ENCODE measurements at regions not wholly inside any gene's neighbourhood (a gene's known extent, or its start where the extent isn't known, plus 50 kb on each side); places are given as distances from the start of the nearest gene placed in this dataset.

DNA sequence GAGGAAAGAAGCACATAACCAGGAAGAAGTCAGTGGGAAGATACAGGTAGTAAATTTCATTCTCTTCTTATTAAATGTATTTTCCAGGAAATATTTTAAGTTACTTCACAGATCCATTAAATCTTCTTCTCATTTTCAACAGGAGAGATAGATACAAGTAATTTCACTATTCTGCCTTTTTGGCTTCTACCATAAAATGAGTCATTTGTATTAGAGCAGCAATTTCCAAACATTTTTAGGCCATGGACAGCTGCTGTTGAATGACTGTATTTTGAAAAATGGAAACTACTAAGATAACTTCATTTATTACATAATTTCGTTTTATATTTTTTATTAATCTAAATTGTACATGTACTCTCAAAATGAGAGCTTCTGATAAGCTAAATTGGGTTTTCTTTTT is 809.6 kb upstream of the API5 start:
- no peak for DNase-seq

DNA sequence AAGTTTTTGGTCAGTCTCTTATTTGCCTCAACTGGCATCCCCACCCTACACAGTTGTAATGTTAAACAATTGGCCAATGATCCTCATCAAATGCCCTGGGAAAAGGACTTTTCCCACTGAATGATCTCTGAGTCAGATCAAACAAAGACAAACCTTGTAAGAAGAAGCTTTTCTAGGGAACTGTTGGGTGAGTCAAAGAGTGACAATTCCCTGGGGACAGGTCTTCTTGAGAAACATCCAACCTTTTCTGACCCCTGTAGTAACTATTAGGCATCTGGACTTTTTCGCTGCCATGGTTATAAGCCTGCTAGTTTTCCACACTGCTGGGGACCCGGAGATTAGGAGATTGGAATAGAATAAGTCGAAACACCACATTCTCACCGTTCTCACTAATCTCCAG is 789.8 kb upstream of the API5 start:
- no peak for DNase-seq

GRCh38 chr11:42524534-42525227 is 787.1 kb upstream of the API5 start:
- DNase-seq, result peak; percentile 63

DNA sequence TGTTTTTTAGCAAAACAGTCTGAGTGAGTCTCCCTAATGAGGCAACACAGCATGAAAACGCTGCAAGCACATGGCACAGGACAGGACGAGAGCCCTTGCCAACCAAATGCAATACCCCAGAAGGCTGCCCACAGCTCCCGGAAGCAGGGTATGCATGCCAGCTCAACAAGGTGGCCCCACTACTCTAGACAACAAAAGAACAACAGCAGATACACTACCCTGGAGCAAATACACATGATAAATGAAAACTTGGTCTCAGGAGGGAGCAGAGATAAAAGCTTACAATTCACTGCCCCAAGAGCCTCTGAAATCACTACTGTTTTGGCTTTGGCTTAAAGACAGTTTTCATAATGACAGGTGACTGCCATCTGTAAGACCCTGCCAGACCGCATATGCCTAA is 785.4 kb upstream of the API5 start:
- DNase-seq, result no peak

DNA sequence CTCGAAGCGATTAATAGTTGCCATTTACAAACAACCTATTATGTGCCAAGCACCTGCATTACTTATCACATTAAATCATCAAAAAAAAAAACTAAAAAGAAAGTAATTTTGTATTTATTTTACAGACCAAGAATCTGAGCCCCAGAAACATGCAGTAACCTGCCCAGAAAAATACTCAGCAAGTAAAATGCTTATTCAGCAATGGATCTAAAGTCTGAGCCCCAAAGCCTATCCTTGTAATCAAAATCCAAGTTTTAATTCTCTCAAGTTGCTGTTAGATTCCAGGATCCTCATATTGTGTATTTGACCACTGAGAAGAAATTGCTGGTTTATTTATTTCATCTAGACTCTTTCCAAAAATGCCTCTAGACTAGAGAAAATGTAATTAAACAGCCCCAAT is 783.3 kb upstream of the API5 start:
- DNase-seq, result no peak

- peak; percentile 19 for DNase-seq
Measured at GRCh38 chr11:42528911-42529310, 782.9 kb upstream of the API5 start.

DNA sequence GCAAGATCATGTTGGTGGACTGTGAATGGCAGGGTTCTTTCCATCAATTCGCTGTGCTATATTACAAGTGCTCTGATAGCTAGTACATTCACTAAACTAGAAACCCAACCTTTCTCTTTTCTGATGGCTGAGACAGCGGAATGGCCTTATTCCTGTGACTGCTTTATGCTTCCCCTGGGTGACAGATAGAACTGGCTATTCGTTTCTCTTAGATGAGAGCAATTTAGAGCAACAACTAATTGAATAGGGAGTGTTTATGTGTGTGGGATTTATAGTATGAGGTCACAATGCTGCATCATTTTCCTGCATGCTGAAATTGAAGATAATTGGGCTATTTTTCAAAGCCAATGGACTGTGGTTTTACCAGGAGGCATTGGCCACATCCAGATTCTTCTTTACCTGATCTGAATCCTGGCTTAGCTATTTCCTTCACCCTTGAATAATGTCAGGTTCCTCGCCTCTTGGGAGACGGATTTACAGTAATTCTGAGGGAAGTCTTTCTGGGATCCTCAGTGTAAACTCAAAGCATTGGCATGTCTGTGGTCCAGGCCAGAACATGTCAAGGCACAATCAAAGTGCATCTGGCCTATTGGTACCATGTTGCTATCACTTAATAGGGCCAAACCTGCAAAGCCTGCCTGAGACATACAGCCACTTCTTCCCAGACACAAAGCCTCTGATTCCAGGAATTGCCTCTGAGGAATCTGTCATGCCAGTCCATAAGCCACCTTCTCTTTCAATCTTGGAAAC is 775.0 kb upstream of the API5 start:
- DNase-seq, result no peak

DNA sequence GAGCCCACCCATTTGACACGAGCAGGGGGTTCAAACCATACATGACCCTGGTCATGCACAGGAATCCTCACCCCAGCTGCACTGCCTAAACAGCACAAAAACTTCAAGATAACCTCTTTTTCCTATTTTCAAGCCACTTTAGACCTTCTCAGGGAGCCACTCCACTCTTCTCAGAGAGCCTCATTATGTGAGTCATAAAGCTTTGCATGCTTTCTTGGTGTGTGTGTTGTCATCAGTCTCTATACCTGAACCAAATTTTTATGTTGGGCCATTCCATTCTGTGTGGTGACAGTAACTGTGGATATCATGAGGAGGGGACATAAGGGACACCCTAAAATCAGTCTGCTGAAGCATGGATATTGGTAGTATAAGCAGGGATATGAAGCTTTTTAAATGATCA is 769.5 kb upstream of the API5 start:
- no peak for DNase-seq

GRCh38 chr11:42543844-42544419 is 767.9 kb upstream of the API5 start:
- DNase-seq, result no peak

DNA sequence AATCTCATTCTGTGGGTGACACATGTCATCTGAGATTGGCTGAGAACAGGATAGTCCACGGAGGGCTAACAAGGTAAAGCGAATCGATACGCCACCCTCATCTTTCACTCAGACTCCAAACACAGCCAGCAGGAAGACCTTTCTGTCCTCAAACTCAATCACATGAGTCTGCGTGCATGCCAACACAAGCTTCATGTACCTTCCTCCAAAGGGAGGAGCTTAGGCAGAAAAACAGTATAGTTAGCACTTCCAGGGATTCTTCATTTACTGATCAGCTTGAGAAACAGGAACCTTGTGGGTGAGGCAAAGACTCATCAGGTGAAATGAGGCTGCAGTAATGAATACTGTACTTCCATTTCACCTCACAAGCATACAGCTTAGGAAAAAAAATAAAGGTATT is 767.1 kb upstream of the API5 start:
- DNase-seq, result no peak

GRCh38 chr11:42545954-42546353 is 765.8 kb upstream of the API5 start:
- DNase-seq, result no peak

DNA sequence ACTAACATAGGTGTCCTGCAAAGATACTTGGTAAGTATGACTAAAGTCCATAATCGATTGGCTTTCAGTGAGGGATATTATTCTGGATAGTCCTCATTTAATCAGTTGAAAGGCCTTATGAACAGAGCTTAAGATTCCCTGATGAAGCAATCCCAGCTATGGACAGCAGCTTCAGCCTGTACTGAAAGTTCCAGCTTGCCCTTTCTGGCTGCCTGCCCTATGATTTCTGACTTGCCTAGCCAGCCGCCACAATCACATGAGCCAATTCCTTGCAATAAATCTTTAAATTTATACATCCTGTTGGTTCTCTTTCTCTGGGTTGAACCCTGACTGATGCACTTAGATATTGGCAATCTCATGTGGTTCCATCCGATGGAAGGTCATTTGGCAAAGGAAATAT is 759.0 kb upstream of the API5 start:
- DNase-seq, result no peak

DNA sequence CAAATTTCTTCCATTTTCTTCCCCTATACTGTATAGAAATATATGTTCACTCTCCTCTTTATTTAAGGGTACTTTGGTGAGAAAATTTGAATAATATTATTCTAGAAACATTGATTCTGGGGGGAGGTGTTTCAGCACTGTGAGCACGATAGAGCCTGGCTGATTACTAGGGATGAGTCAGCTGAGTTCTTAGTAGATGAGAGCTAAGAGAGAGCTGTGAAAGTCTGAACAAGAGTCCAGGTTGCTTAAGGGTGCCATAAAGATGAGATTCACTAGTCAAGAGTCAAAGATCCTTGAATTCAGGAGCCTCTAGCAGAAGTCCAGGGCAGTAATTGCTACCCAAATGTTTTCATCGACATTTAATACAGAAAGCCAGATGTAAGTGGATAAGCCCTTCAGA is 756.6 kb upstream of the API5 start:
- DNase-seq, result no peak

DNA sequence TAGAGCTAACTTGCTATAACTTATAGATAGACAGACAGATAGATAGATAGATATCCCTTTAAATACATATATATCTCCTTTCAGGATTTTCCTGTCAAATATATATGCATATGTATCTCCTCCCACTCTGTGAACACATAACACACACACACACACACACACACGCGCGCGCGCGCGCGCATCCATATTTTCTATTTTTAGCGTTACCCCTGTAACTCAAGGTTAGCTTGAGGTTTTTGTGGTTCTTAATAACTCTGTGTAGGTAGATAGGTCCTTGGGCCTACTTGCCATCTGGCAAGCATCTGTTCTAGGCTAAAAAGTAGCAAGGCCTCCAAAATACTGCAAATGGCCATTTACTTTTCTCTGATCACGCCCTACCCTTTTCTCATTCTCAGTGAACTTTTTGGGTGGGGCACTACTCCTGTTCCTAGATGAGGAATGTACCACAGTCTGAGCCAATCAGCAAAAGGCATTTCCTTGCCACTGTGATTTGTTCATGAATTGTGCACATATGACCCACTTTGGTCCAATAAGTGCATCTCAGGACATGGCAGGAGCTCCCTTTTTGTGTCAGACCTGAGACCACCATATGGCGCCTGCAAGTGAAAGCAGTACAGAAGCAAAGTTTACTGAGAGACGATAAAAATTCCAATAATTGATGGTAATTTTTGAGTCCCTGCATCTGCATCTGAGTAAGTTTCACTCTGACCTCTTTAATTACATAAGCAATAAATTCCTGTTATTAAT is 740.5 kb upstream of the API5 start:
- DNase-seq, result peak; percentile 4

DNA sequence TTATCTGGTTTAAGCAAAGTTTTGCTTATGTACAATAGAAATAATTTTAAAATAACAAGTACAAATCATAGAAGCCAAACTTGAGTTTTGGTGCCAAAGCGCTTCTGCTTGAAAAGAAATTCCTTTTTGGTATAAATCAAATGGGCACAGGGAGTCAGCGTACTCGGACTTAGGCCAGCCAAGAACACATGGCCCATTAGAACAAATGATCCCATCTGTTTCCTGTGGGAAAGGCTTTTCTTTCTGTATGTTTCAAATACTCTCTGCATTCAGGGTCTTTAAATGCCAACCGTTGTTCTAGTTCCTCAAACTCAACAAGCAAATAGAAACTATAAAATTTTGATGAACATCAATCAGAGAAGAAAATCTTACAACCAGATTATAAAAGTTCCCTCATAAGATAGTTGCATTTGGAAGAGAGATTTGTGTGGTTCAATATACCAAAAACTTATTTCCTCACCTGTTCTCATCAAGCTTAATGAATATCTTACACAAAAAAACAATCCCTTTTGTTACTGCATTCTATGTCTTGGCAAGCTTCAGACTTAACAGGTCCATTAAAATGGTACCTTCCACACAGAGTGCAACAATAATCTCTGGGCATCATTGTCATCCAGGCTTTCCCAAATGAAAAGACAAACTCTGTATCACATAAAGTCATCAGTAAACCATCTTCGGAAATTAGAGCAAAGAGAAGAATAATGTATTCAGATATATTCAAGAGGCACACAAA is 739.8 kb upstream of the API5 start:
- no peak for DNase-seq

- DNase-seq, result no peak
Measured at GRCh38 chr11:42576318-42576717, 735.5 kb upstream of the API5 start.

DNA sequence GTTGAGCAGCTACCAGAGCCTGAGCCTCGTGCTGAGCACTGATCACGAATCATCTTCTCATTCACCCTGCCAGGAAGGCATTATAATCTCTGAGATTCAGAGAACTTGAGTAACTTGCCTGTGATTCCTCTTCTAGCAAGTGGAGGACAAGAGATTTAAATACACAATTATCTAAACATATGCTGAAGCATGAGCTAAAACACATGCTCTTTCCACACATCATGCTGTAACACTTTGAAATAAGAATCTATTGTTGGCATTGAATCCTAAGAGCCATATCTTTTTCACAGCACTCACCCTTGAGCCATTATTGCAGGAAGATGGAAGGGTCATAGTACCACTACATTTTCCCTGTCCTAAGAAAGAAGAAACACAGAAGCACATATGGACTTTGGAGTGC is 722.5 kb upstream of the API5 start:
- DNase-seq, result no peak

- no peak for DNase-seq
Measured at GRCh38 chr11:42591841-42592240, 720.0 kb upstream of the API5 start.

- no peak for DNase-seq
Measured at GRCh38 chr11:42593441-42593840, 718.4 kb upstream of the API5 start.

GRCh38 chr11:42595876-42596275 is 715.9 kb upstream of the API5 start:
- DNase-seq, result no peak

DNA sequence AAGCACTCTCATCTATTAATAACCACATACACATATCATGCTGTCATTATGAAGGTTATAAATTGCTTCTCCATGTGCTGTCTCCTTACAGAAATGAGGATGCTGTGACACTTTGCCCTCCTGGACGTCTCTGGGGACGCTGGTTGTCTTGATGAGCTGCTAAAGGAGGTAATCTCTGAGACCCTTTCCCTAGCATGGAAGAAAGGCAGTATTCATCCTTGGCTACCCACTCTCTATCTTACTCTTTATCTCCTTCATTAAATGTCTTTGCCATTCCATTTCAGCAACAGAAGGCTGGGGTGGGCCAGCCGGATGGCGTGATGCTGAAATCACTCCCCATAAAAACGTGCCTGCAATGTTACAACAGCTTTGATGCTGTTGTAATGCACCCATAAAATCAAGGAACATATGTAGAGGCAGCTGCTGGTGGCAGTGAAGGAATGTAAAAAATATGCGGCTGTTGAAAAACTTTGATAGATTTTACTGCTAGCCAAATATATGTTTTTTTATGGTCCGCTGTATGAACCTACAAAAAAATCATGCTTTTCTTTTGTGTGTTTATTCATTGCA is 715.1 kb upstream of the API5 start:
- DNase-seq, result peak; percentile 3

- DNase-seq, result no peak
Measured at GRCh38 chr11:42598341-42598740, 713.5 kb upstream of the API5 start.

Measured in right kidney (tissue), 1 donor.